ENCODE measurements at regions not wholly inside any gene's neighbourhood (a gene's known extent, or its start where the extent isn't known, plus 50 kb on each side); places are given as distances from the start of the nearest gene placed in this dataset.

DNA sequence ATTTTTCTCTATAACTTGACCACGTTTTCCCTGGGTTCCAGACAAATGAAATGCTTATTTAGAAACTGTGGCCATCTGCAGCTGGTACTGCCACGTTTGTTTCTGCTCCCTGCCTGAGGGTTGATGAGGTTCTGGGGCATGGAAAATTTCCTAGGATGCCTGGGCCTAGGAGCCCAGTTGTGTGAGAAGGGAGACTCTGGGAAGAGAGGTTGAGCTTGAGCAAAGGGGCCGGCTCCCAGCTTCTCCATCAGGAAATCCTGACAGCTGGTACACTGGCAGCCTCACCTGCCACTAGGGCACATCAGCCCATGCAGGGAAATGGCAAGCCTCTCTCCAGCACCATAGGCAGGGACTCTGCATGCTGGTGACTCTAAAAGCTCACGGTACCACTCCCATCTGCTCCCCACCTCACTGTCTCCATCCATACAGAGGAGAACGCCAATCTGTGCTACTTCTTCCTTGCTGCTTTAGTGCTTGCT is 165.4 kb upstream of the PPP2R3A start:
- no peak for DNase-seq (ENCODE audit: low spot score)

DNA sequence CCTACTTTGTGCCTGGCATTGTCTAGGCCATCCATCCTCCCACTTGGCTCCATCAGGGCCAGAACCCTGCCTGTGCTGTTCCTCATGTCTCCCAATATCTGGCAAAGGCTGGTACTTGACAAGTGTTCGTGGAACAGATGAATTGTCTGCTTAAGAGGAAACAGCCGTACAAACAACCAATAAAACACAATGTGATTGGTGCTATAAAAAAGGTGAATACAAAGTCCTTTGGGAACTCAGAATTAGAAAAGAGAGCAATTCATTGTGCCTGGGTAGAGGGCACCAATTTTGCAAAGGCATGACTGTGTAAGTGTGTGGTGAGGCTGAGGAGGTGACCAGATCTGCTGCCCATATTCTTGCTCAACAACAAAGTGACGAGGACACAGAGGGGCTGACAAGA is 164.5 kb upstream of the PPP2R3A start:
- DNase-seq (ENCODE audit: low spot score), result no peak

GRCh38 chr3:135802171-135802570 is 163.4 kb upstream of the PPP2R3A start:
- no peak for DNase-seq (ENCODE audit: low spot score)

GRCh38 chr3:135803028-135803692 is 162.4 kb upstream of the PPP2R3A start:
- DNase-seq (ENCODE audit: low spot score), result no peak

DNA sequence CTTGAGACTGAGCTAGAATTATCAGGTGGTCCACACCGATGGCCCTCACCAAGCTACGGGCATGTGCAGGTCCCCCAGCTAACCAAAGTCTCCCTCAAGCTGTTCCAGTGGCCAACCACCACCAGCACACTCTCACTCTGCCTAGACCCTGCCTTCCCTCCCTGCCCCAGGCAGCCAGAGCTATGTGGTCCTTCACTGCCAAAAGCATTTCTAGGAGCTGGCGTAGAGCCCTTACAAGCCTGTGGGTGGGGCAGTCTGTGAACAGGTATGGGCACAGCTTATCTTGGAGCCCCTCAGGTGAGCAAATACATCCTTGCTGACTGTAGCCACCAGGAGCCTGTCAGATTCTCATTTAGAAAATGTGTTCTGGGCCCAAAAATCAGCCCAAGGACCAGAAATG is 159.8 kb upstream of the PPP2R3A start:
- no peak for DNase-seq (ENCODE audit: low spot score)

- DNase-seq (ENCODE audit: low spot score), result no peak
Measured at GRCh38 chr3:135806317-135806716, 159.2 kb upstream of the PPP2R3A start.

DNA sequence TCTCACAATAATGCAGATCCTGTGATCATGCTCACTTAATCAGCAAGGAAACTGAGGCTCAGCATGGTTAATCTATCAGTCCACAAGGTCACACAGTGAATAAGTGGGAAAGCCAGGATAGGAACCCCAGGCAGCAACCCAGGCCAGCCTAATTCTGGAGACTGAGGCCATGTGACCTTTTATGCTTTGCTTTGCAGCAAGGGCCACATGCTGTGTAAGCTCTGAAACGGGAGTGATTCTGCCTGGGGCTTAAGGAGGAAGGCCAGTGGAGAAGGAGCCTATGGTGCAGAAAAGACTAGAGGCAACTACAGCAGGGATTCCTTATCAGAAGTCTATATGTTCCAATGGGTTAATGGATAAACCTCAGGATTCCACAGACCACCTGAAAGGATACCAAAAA is 157.6 kb upstream of the PPP2R3A start:
- DNase-seq (ENCODE audit: low spot score), result no peak

DNA sequence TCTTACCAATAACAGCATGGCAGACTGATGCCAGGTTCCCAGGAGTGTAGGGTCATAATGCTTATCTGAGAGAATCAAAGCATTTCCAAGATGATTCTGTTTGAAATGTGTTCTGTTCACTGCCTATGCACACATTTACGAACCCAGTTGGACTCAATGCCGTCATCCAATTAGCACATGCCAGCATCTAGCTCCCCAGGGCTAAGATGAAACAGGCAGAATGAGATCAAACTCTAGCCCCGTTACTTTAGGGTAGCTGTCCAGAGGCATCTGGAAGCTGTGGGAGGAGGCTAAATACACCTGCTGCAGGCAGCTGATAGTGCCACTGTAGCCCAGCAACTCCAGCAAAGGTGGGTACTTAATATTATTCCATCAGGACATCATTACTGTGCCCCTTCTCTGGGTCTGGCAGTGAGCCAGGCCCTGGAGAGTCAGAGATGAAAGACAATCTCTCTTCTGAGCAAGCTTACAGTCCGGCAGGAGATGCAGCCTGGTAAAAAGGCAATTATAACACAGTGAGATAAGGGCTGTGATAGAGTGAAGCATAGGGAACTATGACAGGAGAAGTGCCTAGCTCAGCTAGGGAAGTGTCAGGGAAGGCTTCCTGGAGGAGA is 156.4 kb upstream of the PPP2R3A start:
- no peak for DNase-seq (ENCODE audit: low spot score)

GRCh38 chr3:135811651-135812050 is 153.9 kb upstream of the PPP2R3A start:
- no peak for DNase-seq (ENCODE audit: low spot score)

- no peak for DNase-seq (ENCODE audit: low spot score)
Measured at GRCh38 chr3:135812057-135812456, 153.5 kb upstream of the PPP2R3A start.

DNA sequence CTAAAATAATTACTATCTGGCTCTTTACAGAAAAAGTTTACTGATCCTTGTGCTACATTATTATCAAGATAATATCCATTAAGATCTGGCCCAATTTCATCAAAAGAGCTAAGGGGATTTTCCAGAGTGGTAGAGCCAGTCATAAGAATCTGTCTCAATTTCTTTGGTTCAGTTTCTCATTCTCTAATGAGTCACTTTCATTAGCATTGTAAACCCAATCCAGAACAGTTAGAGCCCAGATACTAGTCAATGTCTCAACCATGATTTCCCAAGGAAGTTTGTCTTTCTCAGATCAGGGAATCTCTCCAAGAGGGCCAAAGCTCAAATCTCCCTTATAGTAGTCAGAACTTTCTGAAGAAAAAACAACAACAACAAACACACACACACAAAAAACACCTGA is 131.1 kb upstream of the PPP2R3A start:
- no peak for DNase-seq (ENCODE audit: low spot score)

- DNase-seq (ENCODE audit: low spot score), result no peak
Measured at GRCh38 chr3:135837977-135838631, 127.4 kb upstream of the PPP2R3A start.

- DNase-seq (ENCODE audit: low spot score), result no peak
Measured at GRCh38 chr3:135840436-135840835, 125.1 kb upstream of the PPP2R3A start.

- DNase-seq (ENCODE audit: low spot score), result no peak
Measured at GRCh38 chr3:135844386-135844785, 121.1 kb upstream of the PPP2R3A start.

DNA sequence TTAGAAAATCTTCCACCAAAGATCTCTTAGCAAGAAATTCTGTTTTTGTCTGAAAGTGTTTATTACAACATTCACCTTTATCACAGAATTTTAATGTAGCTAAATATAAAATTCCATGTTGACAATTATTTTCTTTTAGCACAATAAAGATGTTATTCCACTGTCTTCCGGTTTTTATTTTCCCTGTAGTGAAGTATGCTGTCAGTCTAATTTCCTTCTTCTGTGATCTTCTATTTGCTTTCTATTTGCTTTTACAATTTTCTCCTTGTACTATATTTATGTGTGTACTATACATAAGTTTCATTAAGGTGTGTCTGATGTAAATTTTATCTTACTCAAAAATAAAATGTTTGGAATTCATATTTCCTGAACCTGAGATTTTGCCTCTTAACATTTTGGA is 117.5 kb upstream of the PPP2R3A start:
- no peak for DNase-seq (ENCODE audit: low spot score)

GRCh38 chr3:135849827-135850226 is 115.7 kb upstream of the PPP2R3A start:
- no peak for DNase-seq (ENCODE audit: low spot score)

GRCh38 chr3:135851201-135852081 is 114.1 kb upstream of the PPP2R3A start:
- no peak for DNase-seq (ENCODE audit: low spot score)

DNA sequence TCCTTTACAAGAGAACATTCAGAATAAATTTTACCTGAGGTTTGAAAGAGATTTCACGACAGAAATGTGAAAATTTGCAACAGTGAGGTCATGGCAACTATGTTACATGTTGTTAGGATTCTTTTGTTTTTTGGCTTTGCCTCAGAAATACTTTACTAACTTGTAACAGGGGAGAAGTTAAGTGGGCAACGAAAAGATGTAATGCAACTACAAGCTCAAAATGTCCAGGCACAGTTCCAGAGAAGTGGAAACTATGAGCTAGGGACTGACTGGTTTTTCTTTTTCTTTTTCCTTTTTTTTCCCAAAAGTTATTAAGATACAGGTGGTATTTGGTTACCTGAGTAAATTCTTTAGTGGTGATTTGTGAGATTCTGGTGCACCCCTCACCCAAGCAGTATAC is 111.5 kb upstream of the PPP2R3A start:
- no peak for DNase-seq (ENCODE audit: low spot score)

GRCh38 chr3:135860761-135861160 is 104.8 kb upstream of the PPP2R3A start:
- DNase-seq (ENCODE audit: low spot score), result no peak

- no peak for DNase-seq (ENCODE audit: low spot score)
Measured at GRCh38 chr3:135862361-135862760, 103.2 kb upstream of the PPP2R3A start.

- no peak for DNase-seq (ENCODE audit: low spot score)
Measured at GRCh38 chr3:135864060-135864459, 101.5 kb upstream of the PPP2R3A start.

GRCh38 chr3:135865085-135865484 is 100.4 kb upstream of the PPP2R3A start:
- no peak for DNase-seq (ENCODE audit: low spot score)

All from pons (tissue), 1 donor.